Endothelial cell of umbilical vein (primary cell): ENCODE measurements at regions not wholly inside any gene's neighbourhood (a gene's known extent, or its start where the extent isn't known, plus 50 kb on each side); places are given as distances from the start of the nearest gene placed in this dataset.

Experiments
- BruUV-seq: library from RNA; stranded (reverse); fragments of 400-500 nt; replicated peaks from 2 replicates; lab custom pipeline; 2021; lab: Mats Ljungman, UMichigan
- CTCF ChIA-PET: fragments of 300-600, 350-600 bp; sonication (Branson Sonifier 250); formaldehyde crosslinking; loops from one replicate; lab custom pipeline; 2021; ENCODE audit warnings: antibody characterized with exemption, inconsistent platforms; lab: Charles Lee
- POLR2A ChIA-PET: fragments of 300-600, 350-600 bp; sonication (Branson Sonifier 250); formaldehyde crosslinking; loops from one replicate; lab custom pipeline; 2021; ENCODE audit warnings: antibody characterized with exemption, inconsistent platforms; lab: Charles Lee
- DNase-seq: peaks from one replicate; pipeline ENCODE4 v3.0.0-alpha.2; 2011; ENCODE audit warnings: low read depth, low spot score
- FAIRE-seq: peaks from 2 replicates; lab custom pipeline; 2011; peaks lifted over from hg19 to GRCh38; lab: Jason Lieb, UNC
- H2AFZ ChIP-seq: 2 replicates; pipeline ENCODE4 v1.6.0; 2012; ENCODE audit warnings: low read depth, low read length, control low read depth, inconsistent platforms
- H3K27ac ChIP-seq: 2 replicates; pipeline ENCODE4 v1.5.1; 2011; ENCODE audit warnings: low read depth, mild to moderate bottlenecking, control low read depth, low read length, moderate library complexity; ENCODE audit not compliant: insufficient read depth
- H3K27me3 ChIP-seq, 2 experiments: 2 replicates each; pipeline versions ENCODE4 v1.6.0 to v1.6.1; 2011; ENCODE audit warnings: low read length in 2 of 2, mixed read lengths in 1 of 2; ENCODE audit not compliant: control insufficient read depth in 2 of 2, insufficient read depth in 2 of 2
- H3K36me3 ChIP-seq, 2 experiments: 2 replicates in 1 of 2; 3 replicates in 1 of 2; pipeline ENCODE4 v1.5.1; 2011; ENCODE audit warnings: low read length in 2 of 2, mild to moderate bottlenecking in 1 of 2, moderate library complexity in 1 of 2; ENCODE audit not compliant: control insufficient read depth in 2 of 2, insufficient read depth in 2 of 2; ENCODE audit errors: extremely low read depth in 1 of 2
- H3K4me1 ChIP-seq: 3 replicates; pipeline ENCODE4 v1.5.1; 2011; ENCODE audit warnings: mild to moderate bottlenecking, low read length; ENCODE audit not compliant: control insufficient read depth, insufficient read depth; ENCODE audit errors: extremely low read depth
- H3K4me2 ChIP-seq: 2 replicates; pipeline ENCODE4 v1.6.1; 2011; ENCODE audit warnings: low read length, control low read depth, mixed read lengths; ENCODE audit not compliant: insufficient read depth
- H3K4me3 ChIP-seq, 3 experiments: fragments of 200-600 bp in 1 of 3; sonication (generic), shearing (Covaris generic) in 1 of 3; replicated peaks in 1 of 3; 2 replicates each; pipeline ENCODE4 v1.5.1; 2011 to 2016; ENCODE audit warnings: control low read depth in 3 of 3, low read length in 3 of 3, mild to moderate bottlenecking in 2 of 3, inconsistent platforms in 1 of 3, low read depth in 1 of 3, moderate library complexity in 1 of 3; ENCODE audit not compliant: insufficient read depth in 1 of 3
- H3K79me2 ChIP-seq: 2 replicates; pipeline ENCODE4 v1.6.0; 2012; ENCODE audit warnings: low read length, inconsistent platforms; ENCODE audit not compliant: control insufficient read depth, insufficient read depth
- H3K9ac ChIP-seq: replicated peaks from 2 replicates; pipeline ENCODE3; 2011; ENCODE audit warnings: low read length, control low read depth; ENCODE audit not compliant: insufficient read depth; ENCODE audit errors: extremely low read depth
- H3K9me1 ChIP-seq: replicated peaks from 3 replicates; pipeline ENCODE4 v1.6.0; 2011; ENCODE audit warnings: mild to moderate bottlenecking, low read length; ENCODE audit not compliant: control insufficient read depth, insufficient read depth; ENCODE audit errors: extremely low read depth
- H3K9me3 ChIP-seq: replicated peaks from 2 replicates; pipeline ENCODE4 v1.5.1; 2012; ENCODE audit warnings: low read length, inconsistent platforms; ENCODE audit not compliant: control insufficient read depth, insufficient read depth
- H4K20me1 ChIP-seq: replicated peaks from 2 replicates; pipeline ENCODE3; 2011; ENCODE audit warnings: mild to moderate bottlenecking, low read length; ENCODE audit not compliant: control insufficient read depth, insufficient read depth; ENCODE audit errors: extremely low read depth
- EZH2 ChIP-seq: IDR thresholded peaks from 2 replicates; pipeline ENCODE4 v1.6.1; 2012; ENCODE audit warnings: borderline replicate concordance, low read depth, mild to moderate bottlenecking, moderate library complexity, low read length, inconsistent platforms; ENCODE audit not compliant: severe bottlenecking
- FOS ChIP-seq: IDR thresholded peaks from 2 replicates; pipeline ENCODE4 v1.6.1; 2011; ENCODE audit warnings: mild to moderate bottlenecking, low read length, moderate library complexity, borderline replicate concordance; ENCODE audit not compliant: insufficient read depth
- GATA2 ChIP-seq: IDR thresholded peaks from 2 replicates; pipeline ENCODE4 v1.7.0; 2011; ENCODE audit warnings: low read depth, mild to moderate bottlenecking, moderate library complexity, mixed read lengths, low read length; ENCODE audit not compliant: insufficient read length, insufficient read depth
- JUN ChIP-seq: IDR thresholded peaks from 2 replicates; pipeline ENCODE4 v1.6.1; 2011; ENCODE audit warnings: borderline replicate concordance, low read depth; ENCODE audit not compliant: insufficient read length, insufficient read depth
- MYC ChIP-seq: IDR thresholded peaks from one replicate; pipeline ENCODE4 v1.6.1; 2011; ENCODE audit warnings: mild to moderate bottlenecking, low read depth, low read length
- dilution Hi-C: fragments of 300-500 bp; cut with MboI; formaldehyde crosslinking; loops from one replicate; pipeline ENCODE4 v1.15.0; 2019; ENCODE audit warnings: low sequenced_read_pairs; ENCODE audit not compliant: extremely low pct_ligation_motif_present
- intact Hi-C: fragments of 100-400 bp; cut with micrococcal nuclease; formaldehyde crosslinking; loops from one replicate; pipeline ENCODE4 v1.10.0; 2022
- TF ChIP-seq, protein P1 (sequence below), 2 donors: IDR thresholded peaks; 1 replicate in 1 of 2; 2 replicates in 1 of 2; pipeline ENCODE4 v1.5.1; 2011; ENCODE audit warnings: low read length in 2 of 2, mild to moderate bottlenecking in 2 of 2, moderate library complexity in 2 of 2, control low read depth in 1 of 2, inconsistent platforms in 1 of 2, low read depth in 1 of 2; ENCODE audit not compliant: insufficient read depth in 1 of 2; ENCODE audit errors: extremely low read depth in 1 of 2
- TF ChIP-seq, protein P2 (sequence below): IDR thresholded peaks from 2 replicates; pipeline ENCODE4 v1.6.1; 2011; ENCODE audit not compliant: insufficient read depth, insufficient read length

DNA sequence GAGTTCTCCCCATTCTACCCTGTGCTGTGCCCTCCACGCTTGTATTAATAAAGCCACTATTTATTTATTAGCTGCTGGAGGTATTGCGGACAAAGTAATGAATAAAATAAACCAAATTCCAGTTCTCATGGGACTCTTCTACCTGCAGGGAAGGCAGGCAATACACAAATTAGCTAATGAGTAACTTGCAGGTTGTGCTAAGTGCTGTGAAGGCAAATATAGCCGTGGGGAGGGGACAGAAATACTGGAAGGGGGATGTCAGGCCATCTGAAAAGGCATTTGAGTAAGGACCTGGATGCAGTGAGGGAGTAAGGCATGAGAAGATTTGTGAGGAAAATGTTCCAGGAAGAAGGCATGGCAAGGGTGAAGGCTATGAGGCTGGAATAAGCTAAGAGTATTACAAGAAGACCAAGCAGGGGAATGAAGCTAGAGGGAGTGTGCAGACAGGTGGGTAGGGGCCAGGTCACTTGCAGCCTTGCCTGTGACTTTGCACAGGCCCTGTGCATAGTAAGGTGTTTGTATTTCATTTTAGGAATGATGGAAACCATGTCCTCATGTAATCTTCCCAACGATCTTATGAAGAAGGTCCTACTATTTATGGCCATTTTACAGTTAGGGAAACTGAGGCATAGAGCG, 167.5 kb downstream of the PTPN11 start:
- intact Hi-C loops = no loop called here
- no peak for DNase-seq
- POLR2A ChIA-PET = no interaction called here

More for the DNA sequence above, 167.5 kb downstream of the PTPN11 start:
- no peak for FAIRE-seq
- H3K4me1 ChIP-seq = no peaks in the 10 kb centered on the region
- H3K9ac ChIP-seq = no peak overlapping the region
- TF ChIP-seq GATA2 (no peak), MYC (no peak), JUN (no peak), FOS (no peak), EZH2 (no peak)
- TF ChIP-seq, protein P1, sequence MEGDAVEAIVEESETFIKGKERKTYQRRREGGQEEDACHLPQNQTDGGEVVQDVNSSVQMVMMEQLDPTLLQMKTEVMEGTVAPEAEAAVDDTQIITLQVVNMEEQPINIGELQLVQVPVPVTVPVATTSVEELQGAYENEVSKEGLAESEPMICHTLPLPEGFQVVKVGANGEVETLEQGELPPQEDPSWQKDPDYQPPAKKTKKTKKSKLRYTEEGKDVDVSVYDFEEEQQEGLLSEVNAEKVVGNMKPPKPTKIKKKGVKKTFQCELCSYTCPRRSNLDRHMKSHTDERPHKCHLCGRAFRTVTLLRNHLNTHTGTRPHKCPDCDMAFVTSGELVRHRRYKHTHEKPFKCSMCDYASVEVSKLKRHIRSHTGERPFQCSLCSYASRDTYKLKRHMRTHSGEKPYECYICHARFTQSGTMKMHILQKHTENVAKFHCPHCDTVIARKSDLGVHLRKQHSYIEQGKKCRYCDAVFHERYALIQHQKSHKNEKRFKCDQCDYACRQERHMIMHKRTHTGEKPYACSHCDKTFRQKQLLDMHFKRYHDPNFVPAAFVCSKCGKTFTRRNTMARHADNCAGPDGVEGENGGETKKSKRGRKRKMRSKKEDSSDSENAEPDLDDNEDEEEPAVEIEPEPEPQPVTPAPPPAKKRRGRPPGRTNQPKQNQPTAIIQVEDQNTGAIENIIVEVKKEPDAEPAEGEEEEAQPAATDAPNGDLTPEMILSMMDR (IDR thresholded peaks at IDR 0.05; ENCODE audit: extremely low read depth in 1 of 2, insufficient read depth in 1 of 2, low read depth in 1 of 2, low read length in 2 of 2) = no peak
- TF ChIP-seq, protein P2, sequence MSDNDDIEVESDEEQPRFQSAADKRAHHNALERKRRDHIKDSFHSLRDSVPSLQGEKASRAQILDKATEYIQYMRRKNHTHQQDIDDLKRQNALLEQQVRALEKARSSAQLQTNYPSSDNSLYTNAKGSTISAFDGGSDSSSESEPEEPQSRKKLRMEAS = no peak
- H3K4me2 ChIP-seq = no peak overlapping the region
- H3K36me3 ChIP-seq = no peaks in the 10 kb centered on the region
- H4K20me1 ChIP-seq = no peaks in the 10 kb centered on the region
- H3K9me1 ChIP-seq = no peaks in the 10 kb centered on the region
- no peak overlapping the region for H3K27ac ChIP-seq
- CTCF ChIA-PET = interaction anchor here (1.0 kb wide), 1 partner anchor 10 kb away, joined by 3 read pairs; no protein-coding TSS in a partner anchor
- no TSS peak for BruUV-seq
- H3K9me3 ChIP-seq = no peaks in the 10 kb centered on the region
- no peaks in the 10 kb centered on the region for H3K79me2 ChIP-seq
- no peak overlapping the region for H3K4me3 ChIP-seq
- H2AFZ ChIP-seq = no peak overlapping the region
- dilution Hi-C loops = no loop called here
- H3K27me3 ChIP-seq = no peaks in the 10 kb centered on the region
